A673 (cell line): ENCODE measurements at regions not wholly inside any gene's neighbourhood (a gene's known extent, or its start where the extent isn't known, plus 50 kb on each side); places are given as distances from the start of the nearest gene placed in this dataset.

ENCODE experiments used
- CTCF ChIP-seq: fragments of 300-800, 200-600 bp; sonication (generic); conservative IDR thresholded peaks from 2 replicates; pipeline ENCODE4 v1.5.1; 2017; ENCODE audit warnings: low read depth, mild to moderate bottlenecking, antibody characterized with exemption, low read length, moderate library complexity, mixed read lengths
- EZH2 ChIP-seq: fragments of 200-600 bp; sonication (generic); IDR thresholded peaks from 2 replicates; pipeline ENCODE4 v1.6.1; 2017; ENCODE audit warnings: borderline replicate concordance, low read depth, mild to moderate bottlenecking, mixed read lengths, antibody characterized with exemption, low read length; ENCODE audit not compliant: poor library complexity, severe bottlenecking

GRCh38 chr18:2236232-2236631 lies 335.1 kb downstream of the METTL4 start:
- TF ChIP-seq EZH2 = no peak
- TF ChIP-seq CTCF = no peak
